ENCODE measurements at regions not wholly inside any gene's neighbourhood (a gene's known extent, or its start where the extent isn't known, plus 50 kb on each side); places are given as distances from the start of the nearest gene placed in this dataset.

DNA sequence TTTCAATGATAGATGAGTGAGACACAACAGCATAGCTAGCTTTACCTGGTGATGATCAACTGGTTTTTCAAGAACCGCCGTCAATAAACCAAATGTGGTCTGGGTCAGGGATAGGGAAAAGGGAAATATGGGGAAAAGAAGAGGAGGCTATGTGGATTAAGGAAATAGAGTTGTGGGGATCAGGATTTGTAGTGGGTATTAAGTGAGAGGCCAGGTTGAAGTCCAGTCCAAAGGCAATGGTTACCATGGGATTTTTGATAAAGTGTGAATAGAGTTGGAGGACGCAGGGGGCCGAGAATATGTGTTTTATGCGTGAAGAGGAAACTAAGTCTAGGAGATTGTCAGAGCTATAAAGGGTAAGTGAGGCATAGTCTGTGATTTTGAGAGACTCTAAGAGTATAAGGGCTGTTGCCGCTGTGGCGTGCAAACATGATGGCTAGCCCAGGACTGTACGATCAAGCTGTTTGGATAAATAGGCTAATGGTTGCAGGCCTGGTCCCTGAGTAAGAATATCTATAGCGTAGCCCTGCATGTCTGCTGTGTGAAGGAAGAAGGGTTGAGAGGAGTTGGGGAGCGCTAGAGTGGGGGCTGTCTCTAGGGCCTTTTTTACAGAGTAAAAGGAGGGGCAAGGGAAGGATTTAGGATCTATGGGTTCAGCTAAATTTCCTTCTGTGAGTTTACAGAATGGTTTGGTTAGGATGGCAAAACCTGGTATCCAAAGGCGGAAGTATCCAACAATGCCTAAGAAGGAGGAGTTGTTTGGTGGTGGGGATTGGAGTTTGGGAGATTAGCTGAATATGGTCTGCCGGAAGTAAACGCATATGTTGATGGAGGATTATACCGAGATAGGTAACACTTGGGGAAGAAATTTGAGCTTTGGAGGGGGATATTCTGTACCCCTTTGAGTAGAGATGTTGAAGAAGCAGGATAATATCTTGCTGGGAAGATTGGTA is 749.7 kb upstream of the ADGRB3 start (continued):
- TF ChIP-seq HMGN3 (IDR thresholded peaks at IDR 0.05; ENCODE audit: borderline replicate concordance, extremely low read depth, insufficient read length, low read depth, low read length) (no peak), RREB1 (CRISPR knock-in tag; IDR thresholded peaks at IDR 0.05) (no peak), CHD4 (IDR thresholded peaks at IDR 0.05; ENCODE audit: insufficient read depth, insufficient replicate concordance, low read depth, low read length, poor library complexity, severe bottlenecking) (no peak), DDX20 (tag; IDR thresholded peaks at IDR 0.05; ENCODE audit: low read depth) (no peak), MXD1 (CRISPR knock-in tag; IDR thresholded peaks at IDR 0.05; ENCODE audit: borderline replicate concordance, poor library complexity, severe bottlenecking) (no peak), NCOA2 (IDR thresholded peaks at IDR 0.05; ENCODE audit: partially characterized antibody in 2 of 2) (no peak), JUN (IDR thresholded peaks at IDR 0.05; ENCODE audit: borderline replicate concordance, low read depth, low read length) (no peak), JUN (CRISPR knock-in tag; IDR thresholded peaks at IDR 0.05; ENCODE audit: borderline replicate concordance) (no peak), ZNF354B (CRISPR knock-in tag; IDR thresholded peaks at IDR 0.05) (no peak), ELF1 (tag; IDR thresholded peaks at IDR 0.05) (peak; percentile 53), HNRNPL (IDR thresholded peaks at IDR 0.05; ENCODE audit: low read depth, low read length) (no peak), ESRRA (IDR thresholded peaks at IDR 0.05; ENCODE audit: borderline replicate concordance, low read depth) (no peak), PRPF4 (IDR thresholded peaks at IDR 0.05; ENCODE audit: insufficient read depth, low read depth, low read length, poor library complexity, severe bottlenecking) (no peak), CCAR2 (IDR thresholded peaks at IDR 0.05; ENCODE audit: low read depth, low read length) (no peak)
- TF ChIP-seq, protein P1, sequence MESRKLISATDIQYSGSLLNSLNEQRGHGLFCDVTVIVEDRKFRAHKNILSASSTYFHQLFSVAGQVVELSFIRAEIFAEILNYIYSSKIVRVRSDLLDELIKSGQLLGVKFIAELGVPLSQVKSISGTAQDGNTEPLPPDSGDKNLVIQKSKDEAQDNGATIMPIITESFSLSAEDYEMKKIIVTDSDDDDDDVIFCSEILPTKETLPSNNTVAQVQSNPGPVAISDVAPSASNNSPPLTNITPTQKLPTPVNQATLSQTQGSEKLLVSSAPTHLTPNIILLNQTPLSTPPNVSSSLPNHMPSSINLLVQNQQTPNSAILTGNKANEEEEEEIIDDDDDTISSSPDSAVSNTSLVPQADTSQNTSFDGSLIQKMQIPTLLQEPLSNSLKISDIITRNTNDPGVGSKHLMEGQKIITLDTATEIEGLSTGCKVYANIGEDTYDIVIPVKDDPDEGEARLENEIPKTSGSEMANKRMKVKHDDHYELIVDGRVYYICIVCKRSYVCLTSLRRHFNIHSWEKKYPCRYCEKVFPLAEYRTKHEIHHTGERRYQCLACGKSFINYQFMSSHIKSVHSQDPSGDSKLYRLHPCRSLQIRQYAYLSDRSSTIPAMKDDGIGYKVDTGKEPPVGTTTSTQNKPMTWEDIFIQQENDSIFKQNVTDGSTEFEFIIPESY (CRISPR knock-in tag; IDR thresholded peaks at IDR 0.05): 0 out of 2 replicates have a peak, but pooled peaks have one; percentile 20

All from K562 (cell line).